GM12874 (cell line): ENCODE measurements at regions not wholly inside any gene's neighbourhood (a gene's known extent, or its start where the extent isn't known, plus 50 kb on each side); places are given as distances from the start of the nearest gene placed in this dataset.

ENCODE experiments used
- TF ChIP-seq, protein P1 (sequence below): IDR thresholded peaks from 2 replicates; pipeline ENCODE4 v1.5.1; 2011; ENCODE audit warnings: low read depth, mild to moderate bottlenecking, control low read depth, low read length, moderate library complexity; ENCODE audit not compliant: insufficient read depth

DNA sequence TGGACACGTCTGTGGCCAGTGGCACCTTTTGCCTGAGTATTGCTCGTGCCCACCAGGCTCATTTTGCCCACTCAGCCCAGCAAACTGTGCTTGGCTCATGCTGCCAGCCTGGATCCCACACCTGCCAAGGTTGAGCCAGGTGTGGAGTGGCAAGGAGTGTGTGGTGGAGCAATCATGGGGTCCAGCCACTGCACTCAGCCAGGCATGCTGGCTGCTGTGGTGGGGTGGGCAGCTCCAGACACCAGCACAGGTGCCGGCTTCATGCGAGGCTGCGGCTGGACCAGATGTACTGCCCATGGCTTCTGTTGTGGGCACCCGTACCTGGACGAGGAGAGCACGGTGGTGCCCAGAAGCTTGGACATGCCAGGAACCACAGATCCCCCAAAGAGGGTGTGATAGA is 364.1 kb downstream of the TMEM38B start:
- TF ChIP-seq, protein P1, sequence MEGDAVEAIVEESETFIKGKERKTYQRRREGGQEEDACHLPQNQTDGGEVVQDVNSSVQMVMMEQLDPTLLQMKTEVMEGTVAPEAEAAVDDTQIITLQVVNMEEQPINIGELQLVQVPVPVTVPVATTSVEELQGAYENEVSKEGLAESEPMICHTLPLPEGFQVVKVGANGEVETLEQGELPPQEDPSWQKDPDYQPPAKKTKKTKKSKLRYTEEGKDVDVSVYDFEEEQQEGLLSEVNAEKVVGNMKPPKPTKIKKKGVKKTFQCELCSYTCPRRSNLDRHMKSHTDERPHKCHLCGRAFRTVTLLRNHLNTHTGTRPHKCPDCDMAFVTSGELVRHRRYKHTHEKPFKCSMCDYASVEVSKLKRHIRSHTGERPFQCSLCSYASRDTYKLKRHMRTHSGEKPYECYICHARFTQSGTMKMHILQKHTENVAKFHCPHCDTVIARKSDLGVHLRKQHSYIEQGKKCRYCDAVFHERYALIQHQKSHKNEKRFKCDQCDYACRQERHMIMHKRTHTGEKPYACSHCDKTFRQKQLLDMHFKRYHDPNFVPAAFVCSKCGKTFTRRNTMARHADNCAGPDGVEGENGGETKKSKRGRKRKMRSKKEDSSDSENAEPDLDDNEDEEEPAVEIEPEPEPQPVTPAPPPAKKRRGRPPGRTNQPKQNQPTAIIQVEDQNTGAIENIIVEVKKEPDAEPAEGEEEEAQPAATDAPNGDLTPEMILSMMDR = no peak

DNA sequence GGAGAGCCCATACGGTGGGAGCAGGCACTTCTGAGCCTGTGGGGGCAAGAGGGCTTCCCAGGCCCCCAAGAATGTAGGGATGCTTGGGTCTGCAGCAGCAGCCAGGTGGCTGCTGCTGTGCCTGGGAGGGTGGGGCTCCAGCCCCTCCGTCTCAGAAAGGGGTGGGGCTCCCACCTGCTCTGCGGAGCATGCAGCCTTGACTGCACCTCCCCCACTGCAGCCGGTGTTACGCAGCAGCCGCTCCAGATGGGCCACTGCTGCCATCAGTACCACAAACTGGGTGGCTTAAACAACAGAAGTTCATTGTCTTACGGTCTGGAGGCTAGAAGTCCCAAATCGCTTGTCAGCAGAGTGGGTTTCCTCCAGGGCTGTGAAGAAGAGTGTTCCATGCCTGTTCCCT is 365.5 kb downstream of the TMEM38B start:
- TF ChIP-seq, protein P1 = no peak

DNA sequence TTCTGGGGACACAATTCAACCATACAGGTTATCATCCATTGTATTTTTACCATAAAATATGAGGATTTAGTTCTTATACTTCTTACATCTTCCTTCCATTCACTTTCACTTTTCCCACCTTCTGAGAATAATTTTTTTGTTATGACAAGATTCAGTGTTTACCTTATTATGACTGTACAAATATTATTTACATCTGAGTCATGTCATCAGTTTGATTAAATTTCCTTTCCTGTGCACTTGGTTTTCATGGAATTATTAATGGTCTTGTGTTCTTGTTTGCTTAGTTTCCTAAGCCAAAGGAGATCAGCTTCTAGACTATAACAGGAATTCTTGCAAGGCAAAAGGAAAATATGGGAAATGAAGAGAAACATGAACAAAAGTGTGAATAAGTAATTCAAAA is 366.5 kb downstream of the TMEM38B start:
- TF ChIP-seq, protein P1 = no peak

DNA sequence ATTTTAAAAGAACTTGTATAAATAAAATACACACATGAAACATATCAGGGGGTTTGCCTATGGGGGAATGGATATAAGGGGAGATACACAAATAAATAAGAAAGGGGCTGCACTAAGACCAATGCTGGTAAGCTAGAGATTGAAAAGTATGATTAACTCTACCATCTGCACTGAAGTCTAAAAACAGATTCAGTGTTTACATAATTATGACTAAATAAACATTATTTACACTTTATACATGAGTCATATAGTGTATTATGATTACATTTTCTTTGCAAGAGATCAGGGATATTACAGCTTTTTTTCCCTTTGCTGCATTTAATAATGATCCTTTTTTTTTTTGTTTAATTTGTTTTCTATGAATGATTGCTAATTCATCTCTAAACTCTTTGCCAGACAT is 367.9 kb downstream of the TMEM38B start:
- TF ChIP-seq, protein P1 = no peak

DNA sequence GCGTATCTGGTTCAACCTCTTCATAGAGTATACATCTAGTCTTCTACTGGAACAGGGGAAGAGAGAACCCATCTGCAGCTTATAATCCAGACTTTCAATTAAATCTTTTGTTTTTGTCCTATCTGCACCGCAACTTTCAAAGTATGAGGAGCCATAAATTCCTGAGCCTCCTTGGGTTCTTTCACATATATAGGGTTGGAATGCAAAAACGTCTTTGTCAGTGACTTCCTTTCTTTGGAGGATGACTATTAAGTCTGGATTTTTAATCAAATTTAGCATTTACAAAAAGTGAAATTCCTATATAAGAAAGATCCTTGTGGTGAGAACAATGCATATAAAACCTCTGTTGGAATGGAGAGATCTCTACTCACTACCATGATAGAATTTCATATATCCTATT is 370.8 kb downstream of the TMEM38B start:
- TF ChIP-seq, protein P1 = no peak

DNA sequence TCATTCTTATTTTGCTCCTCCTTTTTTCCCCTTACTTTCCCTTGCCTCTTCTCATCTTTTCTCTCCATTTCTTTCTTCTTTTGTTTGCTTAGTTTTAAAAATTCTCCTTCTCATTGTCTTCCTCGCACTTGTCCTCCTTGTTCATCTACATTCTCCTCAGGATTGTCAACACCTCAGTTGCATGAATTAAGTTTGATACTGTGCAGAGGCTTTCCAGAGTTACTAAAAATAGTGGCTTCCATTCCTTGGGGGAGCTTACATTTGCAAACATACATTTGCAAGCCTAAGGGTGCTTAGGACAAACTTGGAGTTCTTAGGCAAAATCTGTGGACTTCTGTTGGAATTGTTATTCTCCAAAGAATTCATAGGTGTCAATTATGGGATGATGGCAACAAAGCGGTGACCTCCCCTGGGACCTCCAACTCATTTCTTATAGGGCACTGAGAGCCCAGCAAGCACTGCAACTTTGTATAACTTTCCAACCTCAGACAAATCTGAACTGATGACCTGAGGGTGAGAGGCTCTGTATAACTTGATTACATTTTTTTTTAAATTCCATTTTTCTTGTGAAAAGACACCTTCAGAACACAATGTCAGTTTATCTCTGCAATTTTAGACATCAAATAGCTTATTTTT is 371.4 kb downstream of the TMEM38B start:
- TF ChIP-seq, protein P1 = no peak

DNA sequence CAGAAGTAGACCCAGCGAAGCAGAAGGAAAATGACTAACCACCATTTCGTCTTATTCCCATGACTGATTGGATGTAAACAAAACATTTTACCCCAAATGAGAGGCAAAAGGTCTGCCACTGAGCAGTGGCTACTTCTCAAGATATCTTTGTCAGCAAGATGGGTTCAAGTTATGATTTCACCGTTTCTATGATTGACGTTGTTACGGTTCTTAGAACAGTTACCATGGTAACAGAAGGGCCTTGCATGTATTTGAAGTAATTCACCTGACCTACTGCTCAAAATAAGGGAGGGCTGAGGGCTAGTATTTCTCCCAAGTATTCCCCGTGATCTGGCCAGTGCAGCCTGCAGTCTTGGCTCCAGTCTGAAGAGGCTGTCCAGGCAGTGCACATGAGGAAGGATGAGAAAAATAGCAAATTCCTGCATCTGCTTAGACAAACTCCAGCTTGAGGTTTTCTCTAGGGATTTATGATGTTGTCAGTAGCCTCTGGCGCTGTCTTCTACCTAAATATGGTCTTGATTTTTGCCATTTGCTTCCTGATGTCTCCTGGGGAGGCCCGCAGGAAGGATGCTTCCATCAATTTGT is 372.7 kb downstream of the TMEM38B start:
- TF ChIP-seq, protein P1 = no peak
